HUDEP-2 (cell line): ENCODE measurements at regions not wholly inside any gene's neighbourhood (a gene's known extent, or its start where the extent isn't known, plus 50 kb on each side); places are given as distances from the start of the nearest gene placed in this dataset.

Source experiments
- DNase-seq, 76 experiments: peaks; one replicate each; lab custom pipeline; 2025; ENCODE audit not compliant: unreplicated experiment in 76 of 76; lab: John Stamatoyannopoulos, UW

- no peak for DNase-seq
Observed at GRCh38 chr21:28550057-28550825, 442.4 kb downstream of the LTN1 start.

- DNase-seq: no peak
Observed at GRCh38 chr21:28548291-28548690, 444.4 kb downstream of the LTN1 start.

- no peak for DNase-seq
Observed at GRCh38 chr21:28547766-28548165, 444.9 kb downstream of the LTN1 start.

GRCh38 chr21:28543975-28544374 lies 448.7 kb downstream of the LTN1 start:
- peak in 11 of 76 experiments; percentile 5 to 50 (median 19) for DNase-seq

GRCh38 chr21:28541371-28542112 lies 451.1 kb downstream of the LTN1 start:
- no peak for DNase-seq

GRCh38 chr21:28540514-28540913 lies 452.2 kb downstream of the LTN1 start:
- DNase-seq: no peak

GRCh38 chr21:28539623-28539988 lies 453.1 kb downstream of the LTN1 start:
- DNase-seq: no peak

GRCh38 chr21:28538987-28539622 lies 453.6 kb downstream of the LTN1 start:
- DNase-seq: no peak

GRCh38 chr21:28537371-28538079 lies 455.2 kb downstream of the LTN1 start:
- no peak for DNase-seq

GRCh38 chr21:28532446-28532845 lies 460.2 kb downstream of the LTN1 start:
- DNase-seq: no peak

GRCh38 chr21:28523367-28523766 lies 469.3 kb downstream of the LTN1 start:
- DNase-seq: no peak

- no peak for DNase-seq
Observed at GRCh38 chr21:28522014-28522799, 470.5 kb downstream of the LTN1 start.

- DNase-seq: no peak
Observed at GRCh38 chr21:28518630-28519029, 474.0 kb downstream of the LTN1 start.

- peak in 55 of 76 experiments; percentile 3 to 76 (median 39) for DNase-seq
Observed at GRCh38 chr21:28516991-28517592, 475.6 kb downstream of the LTN1 start.

- no peak for DNase-seq
Observed at GRCh38 chr21:28516021-28516420, 476.7 kb downstream of the LTN1 start.

- DNase-seq: no peak
Observed at GRCh38 chr21:28513428-28513827, 479.2 kb downstream of the LTN1 start.

- DNase-seq: no peak
Observed at GRCh38 chr21:28509031-28509430, 483.6 kb downstream of the LTN1 start.

- no peak for DNase-seq
Observed at GRCh38 chr21:28508126-28508525, 484.6 kb downstream of the LTN1 start.

GRCh38 chr21:28496517-28496916 lies 496.2 kb downstream of the LTN1 start:
- DNase-seq: no peak

- DNase-seq: no peak
Observed at GRCh38 chr21:28492127-28492526, 500.6 kb downstream of the LTN1 start.
